ENCODE measurements at regions not wholly inside any gene's neighbourhood (a gene's known extent, or its start where the extent isn't known, plus 50 kb on each side); places are given as distances from the start of the nearest gene placed in this dataset.

DNA sequence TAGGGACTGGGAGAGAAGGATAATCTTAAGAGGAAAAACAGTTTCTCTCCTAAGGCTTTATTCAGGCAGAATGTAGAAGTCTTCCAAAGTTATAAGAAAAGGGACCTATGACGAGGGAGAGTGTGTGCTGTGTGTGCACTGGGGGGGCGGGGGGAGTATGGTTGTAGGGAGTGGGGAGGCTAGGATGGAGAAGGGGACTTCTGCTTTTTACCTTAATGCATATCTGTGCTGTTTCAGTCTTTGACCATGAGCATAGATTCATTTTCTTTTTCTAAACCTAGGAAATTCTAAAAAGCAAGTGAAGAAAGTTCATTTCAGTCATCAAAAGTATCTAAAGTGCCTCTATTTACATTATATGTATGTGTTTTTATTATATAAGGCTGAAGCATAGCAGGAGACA is 52.6 kb upstream of the RASA2 start:
- DNase-seq (ENCODE audit: low read depth) = no peak
- TF ChIP-seq, protein P1, sequence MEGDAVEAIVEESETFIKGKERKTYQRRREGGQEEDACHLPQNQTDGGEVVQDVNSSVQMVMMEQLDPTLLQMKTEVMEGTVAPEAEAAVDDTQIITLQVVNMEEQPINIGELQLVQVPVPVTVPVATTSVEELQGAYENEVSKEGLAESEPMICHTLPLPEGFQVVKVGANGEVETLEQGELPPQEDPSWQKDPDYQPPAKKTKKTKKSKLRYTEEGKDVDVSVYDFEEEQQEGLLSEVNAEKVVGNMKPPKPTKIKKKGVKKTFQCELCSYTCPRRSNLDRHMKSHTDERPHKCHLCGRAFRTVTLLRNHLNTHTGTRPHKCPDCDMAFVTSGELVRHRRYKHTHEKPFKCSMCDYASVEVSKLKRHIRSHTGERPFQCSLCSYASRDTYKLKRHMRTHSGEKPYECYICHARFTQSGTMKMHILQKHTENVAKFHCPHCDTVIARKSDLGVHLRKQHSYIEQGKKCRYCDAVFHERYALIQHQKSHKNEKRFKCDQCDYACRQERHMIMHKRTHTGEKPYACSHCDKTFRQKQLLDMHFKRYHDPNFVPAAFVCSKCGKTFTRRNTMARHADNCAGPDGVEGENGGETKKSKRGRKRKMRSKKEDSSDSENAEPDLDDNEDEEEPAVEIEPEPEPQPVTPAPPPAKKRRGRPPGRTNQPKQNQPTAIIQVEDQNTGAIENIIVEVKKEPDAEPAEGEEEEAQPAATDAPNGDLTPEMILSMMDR (conservative IDR thresholded peaks at IDR 0.05; ENCODE audit: low read depth, low read length) = no peak
- H3K4me3 ChIP-seq (ENCODE audit: low read depth, low read length) = no peak overlapping the region

GRCh38 chr3:141436180-141436579 is 50.6 kb upstream of the RASA2 start:
- DNase-seq (ENCODE audit: low read depth) = no peak
- TF ChIP-seq, protein P1 (conservative IDR thresholded peaks at IDR 0.05; ENCODE audit: low read depth, low read length) = no peak
- no peak overlapping the region for H3K4me3 ChIP-seq (ENCODE audit: low read depth, low read length)

Data from choroid plexus epithelial cell (primary cell).